Sigmoid colon (tissue), 6 donors: ENCODE measurements at regions not wholly inside any gene's neighbourhood (a gene's known extent, or its start where the extent isn't known, plus 50 kb on each side); places are given as distances from the start of the nearest gene placed in this dataset.

Experiments used
- DNase-seq: peaks from one replicate; pipeline ENCODE4 v3.0.0-alpha.2; 2019
- H3K27ac ChIP-seq, 4 donors: fragments of 200-600 bp; sonication (generic); one replicate each; pipeline ENCODE4 v1.5.1; 2016 to 2019; ENCODE audit warnings: mild to moderate bottlenecking in 1 of 4
- H3K27me3 ChIP-seq, 3 donors: fragments of 200-600 bp; sonication (generic); one replicate each; pipeline ENCODE4 v1.5.1; 2019; ENCODE audit warnings: mild to moderate bottlenecking in 1 of 3
- H3K36me3 ChIP-seq, 4 donors: fragments of 200-600 bp; sonication (generic); one replicate each; pipeline ENCODE4 v1.5.1; 2016 to 2019
- H3K4me1 ChIP-seq, 4 donors: fragments of 200-600 bp; sonication (generic); one replicate each; pipeline ENCODE4 v1.5.1; 2017 to 2019
- H3K4me3 ChIP-seq, 4 donors: fragments of 200-600 bp; sonication (generic); one replicate each; pipeline ENCODE4 v1.5.1; 2017 to 2019; ENCODE audit warnings: mild to moderate bottlenecking in 2 of 4, moderate library complexity in 1 of 4
- H3K9me3 ChIP-seq, 4 donors: fragments of 200-600 bp in 3 of 4; sonication (generic) in 3 of 4; one replicate each; pipeline versions ENCODE4 v1.5.1 to v1.6.1; 2013 to 2019
- CTCF ChIP-seq, 4 experiments: fragments of 450-650 bp in 3 of 4; fragments of 200-600 bp in 1 of 4; IDR thresholded peaks; one replicate each; pipeline ENCODE4 v1.5.1; 2016 to 2019; ENCODE audit warnings: antibody characterized with exemption in 4 of 4, mild to moderate bottlenecking in 3 of 4, moderate library complexity in 2 of 4
- EP300 ChIP-seq, 4 donors: sonication (generic); formaldehyde crosslinking; IDR thresholded peaks; one replicate each; pipeline ENCODE4 v1.6.1; 2017; ENCODE audit warnings: antibody characterized with exemption in 4 of 4
- POLR2A ChIP-seq, 2 donors: fragments of 450-650 bp; IDR thresholded peaks; one replicate each; pipeline ENCODE4 v1.6.1; 2016; ENCODE audit warnings: antibody characterized with exemption in 2 of 2, mild to moderate bottlenecking in 2 of 2, moderate library complexity in 2 of 2
- POLR2AphosphoS5 ChIP-seq, 4 donors: sonication (generic); formaldehyde crosslinking; IDR thresholded peaks; one replicate each; pipeline ENCODE4 v1.6.1; 2017; ENCODE audit warnings: antibody characterized with exemption in 4 of 4
- WGBS, 2 donors: extraction: QIAGEN DNeasy Blood & Tissue Kit; methylation state at CpG; one replicate each; pipeline ENCODE4 v1.1.7; 2013; 5-methylcytosine and 5-hydroxymethylcytosine counted together
- intact Hi-C: fragments of 100-400 bp; cut with DNase I; formaldehyde crosslinking; loops from one replicate; pipeline ENCODE4 v1.15.1; 2023
- donor health status: healthy with polysubstance abuse.
- donor health status: healthy.

DNA sequence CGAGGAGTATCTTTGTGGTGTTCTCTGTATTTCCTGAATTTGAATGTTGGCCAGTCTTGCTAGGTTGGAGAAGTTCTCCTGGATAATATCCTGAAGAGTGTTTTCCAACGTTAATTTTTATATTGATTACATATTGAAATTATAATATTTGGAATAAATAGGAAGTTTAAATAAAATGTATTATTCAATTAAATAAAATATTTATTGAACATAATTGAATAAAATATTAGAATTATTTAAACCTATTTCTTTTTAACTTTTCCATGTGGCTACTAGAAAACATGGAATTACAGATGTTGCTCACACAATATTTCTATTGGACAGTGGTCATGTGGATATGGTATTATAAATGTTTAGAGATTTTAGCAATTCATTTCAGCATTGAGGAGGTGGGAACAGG lies 170.8 kb upstream of the FST start:
- intact Hi-C loops = no loop called here
- no peaks in the 10 kb centered on the region for H3K9me3 ChIP-seq
- 74 to 84% methylated on average over 2 of the region's 2 CpGs for WGBS, 2 donors
- DNase-seq = no peak
- H3K27me3 ChIP-seq = no peaks in the 10 kb centered on the region
- no peak overlapping the region for H3K4me3 ChIP-seq
- no peaks in the 10 kb centered on the region for H3K36me3 ChIP-seq
- H3K27ac ChIP-seq = no peak overlapping the region
- no peaks in the 10 kb centered on the region for H3K4me1 ChIP-seq
- no peak for TF ChIP-seq EP300 (IDR thresholded peaks at IDR 0.05)
- TF ChIP-seq CTCF (IDR thresholded peaks at IDR 0.05) = no peak
- TF ChIP-seq POLR2AphosphoS5 (IDR thresholded peaks at IDR 0.05) = no peak
- TF ChIP-seq POLR2A (IDR thresholded peaks at IDR 0.05) = no peak

DNA sequence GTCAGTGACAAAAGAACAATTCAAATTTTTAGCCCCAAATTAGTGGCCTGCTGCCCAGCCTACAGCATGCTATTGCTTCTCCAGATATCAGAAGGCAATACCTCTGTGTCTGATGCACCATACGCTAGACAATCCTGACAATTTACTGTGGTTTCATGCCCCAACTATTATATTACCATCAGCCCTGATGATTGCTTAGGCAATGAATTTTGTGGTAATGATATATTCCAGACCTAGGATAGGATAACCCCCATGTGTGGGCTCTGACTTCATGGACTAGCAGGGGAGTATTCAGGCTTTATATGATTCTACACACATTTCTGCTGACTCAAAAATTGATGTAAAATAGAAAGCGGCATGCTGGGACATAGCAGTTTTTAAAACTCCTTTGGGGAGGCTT lies 168.7 kb upstream of the FST start:
- no peak for TF ChIP-seq POLR2AphosphoS5 (IDR thresholded peaks at IDR 0.05)
- TF ChIP-seq EP300 (IDR thresholded peaks at IDR 0.05) = no peak
- TF ChIP-seq CTCF (IDR thresholded peaks at IDR 0.05) = no peak
- no peak for TF ChIP-seq POLR2A (IDR thresholded peaks at IDR 0.05)
- H3K9me3 ChIP-seq = no peaks in the 10 kb centered on the region
- H3K4me1 ChIP-seq = no peaks in the 10 kb centered on the region
- no peak overlapping the region for H3K4me3 ChIP-seq
- intact Hi-C loops = no loop called here
- H3K27me3 ChIP-seq = no peaks in the 10 kb centered on the region
- no peak for DNase-seq
- H3K27ac ChIP-seq = no peak overlapping the region
- 91 to 92% methylated on average over 2 of the region's 2 CpGs for WGBS, 2 donors
- H3K36me3 ChIP-seq = no peaks in the 10 kb centered on the region

GRCh38 chr5:53313145-53313544 lies 167.3 kb upstream of the FST start:
- no peak overlapping the region for H3K27ac ChIP-seq
- no peaks in the 10 kb centered on the region for H3K9me3 ChIP-seq
- 90 to 92% methylated on average over 2 of the region's 2 CpGs for WGBS, 2 donors
- TF ChIP-seq EP300 (IDR thresholded peaks at IDR 0.05) = no peak
- TF ChIP-seq POLR2AphosphoS5 (IDR thresholded peaks at IDR 0.05) = no peak
- TF ChIP-seq CTCF (IDR thresholded peaks at IDR 0.05) = no peak
- TF ChIP-seq POLR2A (IDR thresholded peaks at IDR 0.05) = no peak
- H3K27me3 ChIP-seq = no peaks in the 10 kb centered on the region
- no peak for DNase-seq
- no peaks in the 10 kb centered on the region for H3K4me1 ChIP-seq
- intact Hi-C loops = no loop called here
- H3K36me3 ChIP-seq = no peaks in the 10 kb centered on the region
- no peak overlapping the region for H3K4me3 ChIP-seq

DNA sequence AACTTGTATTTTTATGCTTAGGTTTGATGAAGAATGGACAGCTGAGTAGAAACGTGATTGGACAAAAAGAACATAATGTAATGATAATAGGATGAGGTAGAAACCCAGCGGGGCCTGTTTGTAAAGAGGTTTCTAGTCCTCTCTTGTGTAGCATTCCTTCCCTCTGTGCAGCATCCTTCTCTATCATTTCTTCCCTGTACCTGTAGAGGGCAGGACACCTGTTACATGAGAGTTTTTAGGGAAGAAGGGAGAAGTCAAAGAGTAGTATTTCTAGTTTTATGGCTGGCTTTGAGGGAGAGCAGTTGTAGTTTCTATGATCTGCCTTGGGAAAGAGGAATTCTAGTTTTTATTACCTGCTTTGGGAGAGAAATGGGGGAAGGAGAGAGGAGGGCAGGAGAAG lies 162.1 kb upstream of the FST start:
- Histone ChIP-seq H3K27ac (no peak overlapping the region), H3K4me1 (no peaks in the 10 kb centered on the region), H3K36me3 (no peaks in the 10 kb centered on the region), H3K27me3 (no peaks in the 10 kb centered on the region), H3K4me3 (no peak overlapping the region), H3K9me3 (no peaks in the 10 kb centered on the region)
- DNase-seq = no peak
- no peak for TF ChIP-seq POLR2A (IDR thresholded peaks at IDR 0.05)
- no peak for TF ChIP-seq CTCF (IDR thresholded peaks at IDR 0.05)
- TF ChIP-seq EP300 (IDR thresholded peaks at IDR 0.05) = no peak
- TF ChIP-seq POLR2AphosphoS5 (IDR thresholded peaks at IDR 0.05) = no peak
- intact Hi-C loops = no loop called here
- 50 to 54% methylated on average over 2 of the region's 2 CpGs for WGBS, 2 donors

- TF ChIP-seq POLR2A (IDR thresholded peaks at IDR 0.05) (no peak), CTCF (IDR thresholded peaks at IDR 0.05) (no peak), EP300 (IDR thresholded peaks at IDR 0.05) (no peak), POLR2AphosphoS5 (IDR thresholded peaks at IDR 0.05) (no peak)
- no peak overlapping the region for H3K27ac ChIP-seq
- H3K4me3 ChIP-seq = no peak overlapping the region
- no peaks in the 10 kb centered on the region for H3K27me3 ChIP-seq
- no peaks in the 10 kb centered on the region for H3K4me1 ChIP-seq
- intact Hi-C loops = no loop called here
- H3K36me3 ChIP-seq = no peaks in the 10 kb centered on the region
- WGBS, 2 donors = 72 to 79% methylated on average over 5 of the region's 5 CpGs
- H3K9me3 ChIP-seq = no peaks in the 10 kb centered on the region
- no peak for DNase-seq
These were observed 161.1 kb upstream of the FST start for GRCh38 chr5:53319315-53319714.
